Motor neuron (in vitro differentiated cells): ENCODE measurements at regions not wholly inside any gene's neighbourhood (a gene's known extent, or its start where the extent isn't known, plus 50 kb on each side); places are given as distances from the start of the nearest gene placed in this dataset.
A peak's percentile ranks its signal among the peaks of the same experiment; 100 is the strongest.

Source experiments
- ATAC-seq, 8 experiments: fragments of 200-7000 bp; cut with Tn5 transposase; replicated peaks in 6 of 8; 2 replicates each; pipeline ENCODE4 v1.8.0; 2021; ENCODE audit warnings: mild to moderate bottlenecking in 8 of 8, moderate library complexity in 8 of 8
- H3K27ac ChIP-seq, 2 donors: fragments of 250-450 bp; sonication (Bioruptor Pico); 2 replicates each; pipeline ENCODE4 v1.9.0; 2021; ENCODE audit warnings: antibody characterized with exemption in 2 of 2, mild to moderate bottlenecking in 2 of 2, moderate library complexity in 1 of 2
- H3K4me1 ChIP-seq, 2 donors: fragments of 250-450 bp; sonication (Bioruptor Pico); replicated peaks in 1 of 2; 2 replicates each; pipeline ENCODE4 v1.6.1; 2021; ENCODE audit warnings: antibody characterized with exemption in 2 of 2, mild to moderate bottlenecking in 2 of 2, moderate library complexity in 1 of 2
- H3K4me3 ChIP-seq, 5 donors: fragments of 250-450 bp; sonication (Bioruptor Pico); 2 replicates each; pipeline ENCODE4 v1.9.0; 2021; ENCODE audit warnings: antibody characterized with exemption in 5 of 5, mild to moderate bottlenecking in 5 of 5, moderate library complexity in 4 of 5
- WGBS, 10 experiments: fragments of 450-650 bp; shearing (Covaris generic); methylation state at CpG; one replicate each; pipeline ENCODE4 v1.0.0; 2022; 5-methylcytosine and 5-hydroxymethylcytosine counted together
- in situ Hi-C, 9 experiments: fragments of 400-800 bp; cut with MboI; loops; one replicate each; pipeline ENCODE4 v1.15.0; 2021; ENCODE audit warnings: low sequenced_read_pairs in 9 of 9, low pct_unique_long_range_greater_than_20kb in 2 of 9; ENCODE audit not compliant: unreplicated experiment in 9 of 9

GRCh38 chr21:39084979-39085729 lies 98.1 kb downstream of the PSMG1 start:
- 0 to 100% (median 79%) methylated on average over 1 to 4 of the region's 5 CpGs for WGBS, 10 experiments
- Histone ChIP-seq H3K27ac (no peak overlapping the region), H3K4me3 (no peak overlapping the region), H3K4me1 (peaks cover 3 to 9% of the 10 kb centered on the region in 2 donors)
- no peak for ATAC-seq
- in situ Hi-C loops = no loop called here

DNA sequence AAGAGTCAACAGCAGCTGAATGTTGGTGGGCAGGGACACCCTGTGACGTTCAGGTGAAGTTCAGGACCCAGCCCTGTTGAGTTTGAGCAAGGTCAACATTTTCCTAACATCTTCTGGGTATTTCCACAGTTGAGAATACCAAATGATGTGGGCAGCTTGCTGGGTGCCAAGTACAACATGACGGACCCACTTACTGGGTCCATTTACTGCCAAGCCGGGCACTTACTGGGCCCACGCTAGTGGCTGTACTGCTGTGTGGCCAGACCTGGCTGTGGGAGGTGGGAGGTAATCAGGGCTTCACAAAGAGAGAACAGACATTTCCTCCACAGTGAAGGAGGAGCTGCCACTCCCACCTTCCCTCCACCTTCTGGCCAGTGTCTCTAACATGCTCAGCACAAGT lies 99.2 kb downstream of the PSMG1 start:
- no peak overlapping the region for H3K27ac ChIP-seq
- ATAC-seq = no peak
- in situ Hi-C loops = no loop called here
- 40 to 80% (median 71%) methylated on average over 1 to 3 of the region's 4 CpGs; no CpG with 5 or more reads in 6 of the 10 experiments for WGBS, 10 experiments
- H3K4me3 ChIP-seq = no peak overlapping the region
- H3K4me1 ChIP-seq = peaks cover 3 to 12% of the 10 kb centered on the region in 2 donors

GRCh38 chr21:39083377-39084008 lies 99.8 kb downstream of the PSMG1 start:
- Histone ChIP-seq H3K27ac (no peak overlapping the region), H3K4me1 (peaks cover 3 to 12% of the 10 kb centered on the region in 2 donors), H3K4me3 (no peak overlapping the region)
- peak in 3 of 8 experiments; percentile 67 to 93 (median 87) for ATAC-seq
- 0 to 80% (median 51%) methylated on average over 1 to 4 of the region's 11 CpGs; no CpG with 5 or more reads in 4 of the 10 experiments for WGBS, 10 experiments
- in situ Hi-C loops = no loop called here

DNA sequence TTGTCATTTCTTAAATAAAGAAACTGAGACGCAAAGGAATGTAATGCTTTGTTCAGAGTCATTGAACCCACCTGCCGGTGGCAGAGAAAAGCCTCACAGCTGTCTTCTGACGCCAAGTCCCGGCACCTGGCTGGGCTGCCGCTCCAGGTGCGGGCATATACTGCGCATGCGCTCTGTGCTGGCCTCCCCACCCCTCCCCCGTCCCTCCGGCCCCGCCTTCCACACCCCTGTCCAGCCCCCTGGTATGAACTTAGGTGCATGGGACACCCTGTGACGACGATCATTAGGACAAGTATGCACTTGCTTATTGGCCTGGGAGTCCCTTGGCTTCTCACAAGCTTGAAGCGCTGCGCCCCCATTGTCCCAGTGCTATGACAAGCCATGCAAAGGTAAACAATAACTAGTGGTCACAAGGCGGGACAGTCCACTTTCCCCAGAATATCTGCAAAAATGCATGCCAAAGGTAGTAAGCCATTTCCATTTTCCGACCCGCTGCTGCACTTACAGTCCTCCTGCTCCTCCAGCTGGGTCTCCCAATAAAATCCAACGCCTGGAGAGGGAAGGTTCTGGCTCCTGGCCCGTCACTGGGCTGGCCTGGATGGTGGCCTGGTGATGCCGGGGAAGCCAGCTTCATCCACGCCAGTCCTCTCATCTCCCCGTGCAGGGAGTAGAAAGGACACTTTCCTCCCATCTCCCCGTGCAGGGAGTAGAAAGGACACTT lies 100.4 kb downstream of the PSMG1 start:
- no peak overlapping the region for H3K27ac ChIP-seq
- H3K4me3 ChIP-seq = no peak overlapping the region
- in situ Hi-C loops = no loop called here
- ATAC-seq = peak in 2 of 8 experiments; percentile 26 to 36
- WGBS, 10 experiments = 51 to 100% (median 78%) methylated on average over 1 to 10 of the region's 24 CpGs; no CpG with 5 or more reads in 3 of the 10 experiments
- peaks cover 3 to 12% of the 10 kb centered on the region in 2 donors for H3K4me1 ChIP-seq

- 83 to 100% (median 93%) methylated on average over 1 to 4 of the region's 5 CpGs; no CpG with 5 or more reads in 3 of the 10 experiments for WGBS, 10 experiments
- peaks cover 3 to 15% of the 10 kb centered on the region in 2 donors for H3K4me1 ChIP-seq
- no peak overlapping the region for H3K4me3 ChIP-seq
- peak in 2 of 8 experiments; percentile 51 to 52 for ATAC-seq
- in situ Hi-C loops = no loop called here
- H3K27ac ChIP-seq = no peak overlapping the region
These were observed 102.9 kb downstream of the PSMG1 start for GRCh38 chr21:39080366-39080765.

GRCh38 chr21:39079617-39080016 lies 103.6 kb downstream of the PSMG1 start:
- in situ Hi-C loops = no loop called here
- WGBS, 10 experiments = 62 to 100% (median 96%) methylated on average over 1 to 13 of the region's 15 CpGs; no CpG with 5 or more reads in 2 of the 10 experiments
- Histone ChIP-seq H3K27ac (no peak overlapping the region), H3K4me1 (peaks cover 3 to 16% of the 10 kb centered on the region in 2 donors), H3K4me3 (no peak overlapping the region)
- ATAC-seq = no peak

DNA sequence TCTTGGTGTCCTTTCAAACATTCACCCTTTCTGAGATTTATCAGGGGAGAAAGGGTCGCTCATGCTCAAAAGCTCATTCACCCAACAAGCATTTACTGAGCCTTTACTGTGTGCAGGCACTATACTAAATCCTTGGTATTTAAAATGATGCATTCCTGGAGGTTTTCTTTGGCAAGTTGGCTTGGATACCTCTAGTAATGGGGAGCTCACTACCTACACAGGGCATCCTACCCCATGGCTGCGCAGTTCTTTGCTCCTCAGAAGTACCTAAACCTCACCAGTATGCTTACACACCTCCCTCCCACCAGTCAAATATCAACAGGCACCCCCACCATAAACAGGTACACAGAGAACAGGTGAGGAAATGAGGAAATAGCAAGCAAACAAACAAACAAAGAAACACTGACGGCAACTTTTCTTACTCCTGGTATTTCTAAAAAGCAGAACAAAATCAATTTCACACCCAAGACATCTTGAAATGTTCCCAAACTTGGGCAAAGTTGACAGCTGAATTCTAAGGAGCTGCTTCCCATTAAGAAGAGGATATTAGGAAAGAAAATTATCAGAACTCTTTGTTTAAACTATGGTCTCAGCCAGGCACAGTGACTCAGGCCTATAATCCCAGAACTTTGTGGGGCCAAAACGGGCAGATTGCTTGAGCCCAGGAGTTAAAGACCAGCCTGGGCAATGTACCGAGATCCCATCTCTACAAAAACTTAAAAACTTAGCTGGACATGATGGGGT lies 104.8 kb downstream of the PSMG1 start:
- 54 to 100% (median 85%) methylated on average over 1 to 4 of the region's 5 CpGs for WGBS, 10 experiments
- Histone ChIP-seq H3K4me1 (peaks cover 3 to 16% of the 10 kb centered on the region in 2 donors), H3K4me3 (no peak overlapping the region), H3K27ac (no peak overlapping the region)
- no peak for ATAC-seq
- in situ Hi-C loops = no loop called here

DNA sequence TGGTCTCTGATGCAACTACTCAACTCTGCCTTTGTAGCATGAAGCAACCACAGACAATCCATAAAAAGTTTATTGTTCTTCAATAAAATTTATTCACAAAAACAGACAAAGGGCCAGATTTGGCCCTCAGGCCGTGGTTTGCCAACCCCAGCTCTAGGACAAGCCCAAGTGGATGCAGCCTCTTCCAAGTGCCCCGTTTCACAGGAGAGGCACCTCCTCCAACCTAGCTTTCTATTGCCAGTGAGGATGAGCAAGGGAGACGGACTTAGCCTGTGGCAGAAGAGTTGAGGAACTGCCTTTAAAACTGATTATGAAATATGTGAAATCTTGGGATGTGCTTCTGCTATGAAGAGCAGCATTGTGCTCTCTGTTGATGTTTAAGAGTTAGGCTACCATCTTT lies 105.4 kb downstream of the PSMG1 start:
- ATAC-seq = no peak
- Histone ChIP-seq H3K4me3 (no peak overlapping the region), H3K4me1 (peaks cover 3 to 16% of the 10 kb centered on the region in 2 donors), H3K27ac (no peak overlapping the region)
- in situ Hi-C loops = no loop called here
- WGBS, 10 experiments = 0 to 80% (median 68%) methylated on average over 1 to 3 of the region's 3 CpGs; no CpG with 5 or more reads in 2 of the 10 experiments

DNA sequence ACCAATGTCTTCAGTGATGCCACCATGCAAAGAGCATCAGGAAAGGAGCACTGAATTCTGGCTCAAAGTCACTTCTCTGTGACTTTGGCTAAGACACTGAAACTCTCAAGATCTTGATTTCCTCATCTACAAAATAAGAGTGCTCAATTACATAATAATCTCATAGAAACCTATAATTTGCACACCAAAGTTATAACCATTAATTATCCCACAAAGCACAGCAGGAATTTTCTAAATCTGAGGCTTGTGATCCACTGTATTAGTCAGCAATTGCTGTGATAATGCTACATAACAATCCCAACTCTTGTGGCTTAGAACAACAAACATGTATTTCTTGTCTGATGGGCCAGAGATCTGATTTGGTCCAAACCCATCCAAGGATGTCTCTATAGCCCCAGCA lies 108.7 kb downstream of the PSMG1 start:
- ATAC-seq = no peak
- in situ Hi-C loops = no loop called here
- Histone ChIP-seq H3K4me1 (peaks cover 0 to 4% of the 10 kb centered on the region in 2 donors), H3K27ac (no peak overlapping the region), H3K4me3 (no peak overlapping the region)

GRCh38 chr21:39073717-39074116 lies 109.5 kb downstream of the PSMG1 start:
- in situ Hi-C loops = no loop called here
- Histone ChIP-seq H3K27ac (no peak overlapping the region), H3K4me1 (peaks cover 0 to 4% of the 10 kb centered on the region in 2 donors), H3K4me3 (no peak overlapping the region)
- ATAC-seq = peak in 2 of 8 experiments; percentile 13 to 72
- WGBS, 10 experiments = 0 to 70% (median 59%) methylated on average over 1 to 4 of the region's 4 CpGs; no CpG with 5 or more reads in 5 of the 10 experiments

DNA sequence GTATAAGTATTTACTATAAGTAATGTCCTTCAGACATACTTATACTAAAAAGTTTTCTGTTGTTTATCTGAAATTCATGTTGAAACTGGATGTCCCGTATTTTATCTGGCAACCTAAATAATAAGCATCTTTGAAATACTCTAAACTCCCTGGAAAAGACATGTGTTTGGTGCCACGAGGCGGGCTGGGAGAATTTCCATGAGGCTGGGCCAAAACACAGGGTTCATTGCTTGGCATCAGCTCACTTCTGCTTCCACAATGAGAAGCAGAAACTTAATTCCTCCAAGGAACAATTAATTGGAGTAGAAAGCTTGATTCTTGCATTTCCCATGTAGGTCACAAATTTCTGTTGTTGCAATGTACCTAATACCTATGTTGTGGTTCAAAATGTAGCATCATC lies 110.2 kb downstream of the PSMG1 start:
- peaks cover 0 to 4% of the 10 kb centered on the region in 2 donors for H3K4me1 ChIP-seq
- ATAC-seq = no peak
- H3K4me3 ChIP-seq = no peak overlapping the region
- in situ Hi-C loops = no loop called here
- no peak overlapping the region for H3K27ac ChIP-seq
- WGBS, 10 experiments = 41 to 100% (median 90%) methylated on average over 1 to 3 of the region's 3 CpGs; no CpG with 5 or more reads in 1 of the 10 experiments

DNA sequence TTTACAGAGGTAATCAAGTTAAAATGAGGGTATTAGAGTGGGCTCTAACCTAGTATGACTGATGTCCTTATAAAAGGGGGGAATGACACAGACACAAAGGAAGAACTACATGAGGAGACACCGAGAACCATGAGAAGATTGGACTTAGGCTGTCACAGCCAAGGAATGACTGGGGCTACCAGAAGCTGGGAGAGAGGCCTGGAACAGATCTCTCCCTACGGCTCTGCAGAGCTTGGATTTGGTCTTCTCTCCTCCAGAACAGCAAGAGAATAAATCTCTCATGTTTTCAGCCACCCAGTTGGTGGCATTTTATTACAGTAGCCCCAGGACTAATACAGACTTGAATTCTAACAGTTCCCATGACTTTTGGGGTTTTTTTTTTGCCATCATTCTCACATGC lies 110.8 kb downstream of the PSMG1 start:
- WGBS, 10 experiments = 8 to 100% (median 88%) methylated on average over 1 to 2 of the region's 2 CpGs; no CpG with 5 or more reads in 5 of the 10 experiments
- in situ Hi-C loops = no loop called here
- no peak for ATAC-seq

More for the DNA sequence above, 110.8 kb downstream of the PSMG1 start:
- Histone ChIP-seq H3K4me3 (no peak overlapping the region), H3K27ac (no peak overlapping the region), H3K4me1 (peaks cover 0 to 4% of the 10 kb centered on the region in 2 donors)
